Astrocyte (in vitro differentiated cells and primary cell): ENCODE measurements at regions not wholly inside any gene's neighbourhood (a gene's known extent, or its start where the extent isn't known, plus 50 kb on each side); places are given as distances from the start of the nearest gene placed in this dataset.

ENCODE experiments used
- DNase-seq: peaks from one replicate; pipeline ENCODE4 v3.0.0-alpha.2; 2010; ENCODE audit warnings: low read depth
- FAIRE-seq: peaks from 2 replicates; lab custom pipeline; 2011; peaks lifted over from hg19 to GRCh38; lab: Jason Lieb, UNC
- H2AFZ ChIP-seq: 2 replicates; pipeline ENCODE4 v1.6.0; 2012; ENCODE audit warnings: low read depth, low read length, inconsistent platforms
- H3K27ac ChIP-seq: 2 replicates; pipeline ENCODE4 v1.5.1; 2011; ENCODE audit warnings: low read depth, low read length, inconsistent platforms
- H3K27me3 ChIP-seq: 2 replicates; pipeline ENCODE4 v1.6.0; 2011; ENCODE audit warnings: low read length, inconsistent platforms; ENCODE audit not compliant: insufficient read depth
- H3K36me3 ChIP-seq: 2 replicates; pipeline ENCODE4 v1.5.1; 2011; ENCODE audit warnings: low read length, inconsistent platforms; ENCODE audit not compliant: insufficient read depth
- H3K4me1 ChIP-seq: 2 replicates; pipeline ENCODE4 v1.5.1; 2011; ENCODE audit warnings: low read length, inconsistent platforms; ENCODE audit not compliant: insufficient read depth
- H3K4me2 ChIP-seq: 2 replicates; pipeline ENCODE4 v1.6.0; 2012; ENCODE audit warnings: low read length, inconsistent platforms
- H3K4me3 ChIP-seq: 2 replicates; pipeline ENCODE4 v1.5.1; 2011; ENCODE audit warnings: low read depth, mild to moderate bottlenecking, low read length, inconsistent platforms; ENCODE audit not compliant: insufficient read depth
- H3K79me2 ChIP-seq: 2 replicates; pipeline ENCODE4 v1.6.0; 2012; ENCODE audit warnings: mild to moderate bottlenecking, low read length, inconsistent platforms; ENCODE audit not compliant: insufficient read depth
- H3K9ac ChIP-seq: 2 replicates; pipeline ENCODE4 v1.6.0; 2012; ENCODE audit warnings: mild to moderate bottlenecking, low read length, inconsistent platforms
- H3K9me3 ChIP-seq: 2 replicates; pipeline ENCODE4 v1.5.1; 2012; ENCODE audit warnings: low read depth, mild to moderate bottlenecking, low read length, inconsistent platforms; ENCODE audit not compliant: insufficient read depth
- H4K20me1 ChIP-seq: 2 replicates; pipeline ENCODE4 v1.6.0; 2012; ENCODE audit warnings: low read length, inconsistent platforms; ENCODE audit not compliant: insufficient read depth
- H3K27ac Mint-ChIP-seq: one replicate; pipeline ENCODE4 v1.8.0; 2021; ENCODE audit warnings: mild to moderate bottlenecking, mixed read lengths; ENCODE audit not compliant: unreplicated experiment
- H3K27me3 Mint-ChIP-seq: one replicate; pipeline ENCODE4 v1.8.0; 2021; ENCODE audit warnings: low read depth, mixed read lengths; ENCODE audit not compliant: unreplicated experiment
- H3K36me3 Mint-ChIP-seq: one replicate; pipeline ENCODE4 v1.8.0; 2021; ENCODE audit warnings: low read depth, mixed read lengths; ENCODE audit not compliant: unreplicated experiment
- H3K4me1 Mint-ChIP-seq: one replicate; pipeline ENCODE4 v1.8.0; 2021; ENCODE audit warnings: low read depth, mixed read lengths; ENCODE audit not compliant: unreplicated experiment
- H3K4me3 Mint-ChIP-seq: one replicate; pipeline ENCODE4 v1.8.0; 2021; ENCODE audit warnings: mild to moderate bottlenecking, moderate library complexity, mixed read lengths; ENCODE audit not compliant: unreplicated experiment
- H3K9me3 Mint-ChIP-seq: one replicate; pipeline ENCODE4 v1.8.0; 2021; ENCODE audit warnings: mild to moderate bottlenecking, mixed read lengths; ENCODE audit not compliant: unreplicated experiment
- EZH2 ChIP-seq: IDR thresholded peaks from 2 replicates; pipeline ENCODE4 v1.6.1; 2012; ENCODE audit warnings: mild to moderate bottlenecking, low read length, inconsistent platforms; ENCODE audit not compliant: insufficient read depth
- TF ChIP-seq, protein P1 (sequence below): IDR thresholded peaks from 2 replicates; pipeline ENCODE4 v1.5.1; 2011; ENCODE audit warnings: low read depth, mild to moderate bottlenecking, inconsistent platforms, low read length, moderate library complexity; ENCODE audit not compliant: insufficient read depth

DNA sequence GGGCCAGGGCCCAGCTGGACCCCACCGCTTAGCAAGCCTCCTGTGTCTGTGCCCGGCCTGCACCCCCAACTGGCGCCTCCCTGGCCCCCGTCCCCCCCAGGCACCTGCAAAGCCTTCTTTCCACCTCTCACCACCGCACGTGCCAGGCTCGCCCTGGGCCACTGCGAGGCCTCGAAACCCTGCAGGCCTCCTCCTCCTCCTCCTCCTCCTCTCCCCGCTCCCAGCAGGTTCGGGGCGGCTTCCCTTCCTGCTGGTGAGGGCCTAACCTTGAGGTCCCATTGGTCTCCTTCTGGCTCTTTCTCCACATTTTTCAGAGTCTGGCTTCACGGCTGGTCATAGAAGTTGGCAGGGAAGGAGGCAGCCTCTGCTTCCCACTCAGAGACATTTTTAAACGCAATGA is 76.8 kb upstream of the GATA5 start:
- peaks cover 2% of the 10 kb centered on the region for H3K4me1 Mint-ChIP-seq
- Histone ChIP-seq H3K9ac (no peak overlapping the region), H3K4me3 (no peak overlapping the region), H3K27ac (no peak overlapping the region), H4K20me1 (no peaks in the 10 kb centered on the region), H2AFZ (no peak overlapping the region), H3K4me2 (no peak overlapping the region), H3K79me2 (no peaks in the 10 kb centered on the region), H3K27me3 (peaks cover 28% of the 10 kb centered on the region), H3K9me3 (no peaks in the 10 kb centered on the region), H3K36me3 (no peaks in the 10 kb centered on the region), H3K4me1 (no peaks in the 10 kb centered on the region)
- no peak overlapping the region for H3K4me3 Mint-ChIP-seq
- H3K27me3 Mint-ChIP-seq, result peaks cover 43% of the 10 kb centered on the region
- H3K9me3 Mint-ChIP-seq, result peaks cover 1% of the 10 kb centered on the region
- DNase-seq (no peak), FAIRE-seq (no peak)
- H3K27ac Mint-ChIP-seq, result no peak overlapping the region
- H3K36me3 Mint-ChIP-seq, result no peaks in the 10 kb centered on the region
- TF ChIP-seq EZH2, result no peak
- TF ChIP-seq, protein P1, sequence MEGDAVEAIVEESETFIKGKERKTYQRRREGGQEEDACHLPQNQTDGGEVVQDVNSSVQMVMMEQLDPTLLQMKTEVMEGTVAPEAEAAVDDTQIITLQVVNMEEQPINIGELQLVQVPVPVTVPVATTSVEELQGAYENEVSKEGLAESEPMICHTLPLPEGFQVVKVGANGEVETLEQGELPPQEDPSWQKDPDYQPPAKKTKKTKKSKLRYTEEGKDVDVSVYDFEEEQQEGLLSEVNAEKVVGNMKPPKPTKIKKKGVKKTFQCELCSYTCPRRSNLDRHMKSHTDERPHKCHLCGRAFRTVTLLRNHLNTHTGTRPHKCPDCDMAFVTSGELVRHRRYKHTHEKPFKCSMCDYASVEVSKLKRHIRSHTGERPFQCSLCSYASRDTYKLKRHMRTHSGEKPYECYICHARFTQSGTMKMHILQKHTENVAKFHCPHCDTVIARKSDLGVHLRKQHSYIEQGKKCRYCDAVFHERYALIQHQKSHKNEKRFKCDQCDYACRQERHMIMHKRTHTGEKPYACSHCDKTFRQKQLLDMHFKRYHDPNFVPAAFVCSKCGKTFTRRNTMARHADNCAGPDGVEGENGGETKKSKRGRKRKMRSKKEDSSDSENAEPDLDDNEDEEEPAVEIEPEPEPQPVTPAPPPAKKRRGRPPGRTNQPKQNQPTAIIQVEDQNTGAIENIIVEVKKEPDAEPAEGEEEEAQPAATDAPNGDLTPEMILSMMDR, result no peak

DNA sequence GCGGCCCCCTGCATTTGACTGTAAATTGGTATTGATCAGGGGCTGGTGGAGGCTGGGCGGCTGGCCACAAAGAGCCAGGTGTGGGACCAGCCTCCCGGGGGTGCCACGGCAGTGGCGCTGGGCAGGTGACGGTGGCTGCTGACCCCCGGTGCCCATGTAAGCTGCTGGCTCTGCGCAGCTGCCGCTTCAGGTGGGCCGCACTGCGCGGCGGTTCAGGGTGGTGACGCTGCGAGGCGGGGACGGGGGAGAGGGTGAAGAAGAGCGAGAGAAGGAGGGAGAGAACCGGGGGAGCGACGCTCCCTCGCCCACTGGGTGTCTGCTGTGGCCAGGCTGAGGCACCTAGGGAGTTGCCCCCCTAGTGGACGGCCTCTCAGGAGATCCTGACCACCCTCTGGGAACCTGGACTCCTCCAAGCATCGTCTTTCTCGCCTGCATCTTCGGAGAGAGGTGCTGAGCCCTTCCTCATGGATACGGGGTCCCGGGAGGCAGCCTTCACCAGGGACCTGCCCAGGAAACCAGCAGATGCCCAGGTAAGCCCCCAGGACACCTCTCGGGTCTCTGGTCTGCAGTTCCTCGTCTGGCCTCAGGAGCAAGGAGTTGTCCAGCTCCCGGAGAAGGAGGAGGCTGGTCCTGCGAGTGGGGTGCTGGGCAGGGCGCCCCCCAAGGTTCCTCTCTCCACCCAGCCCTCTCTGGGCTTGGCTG is 77.5 kb upstream of the GATA5 start:
- Histone ChIP-seq H3K36me3 (no peaks in the 10 kb centered on the region), H4K20me1 (no peaks in the 10 kb centered on the region), H3K79me2 (no peaks in the 10 kb centered on the region), H3K9ac (no peak overlapping the region), H3K4me3 (no peak overlapping the region), H3K27ac (no peak overlapping the region), H3K4me1 (no peaks in the 10 kb centered on the region), H3K9me3 (no peaks in the 10 kb centered on the region), H3K27me3 (peaks cover 28% of the 10 kb centered on the region), H3K4me2 (no peak overlapping the region), H2AFZ (no peak overlapping the region)
- no peak overlapping the region for H3K27ac Mint-ChIP-seq
- no peaks in the 10 kb centered on the region for H3K36me3 Mint-ChIP-seq
- peaks cover 2% of the 10 kb centered on the region for H3K4me1 Mint-ChIP-seq
- TF ChIP-seq, protein P1, result no peak
- TF ChIP-seq EZH2, result no peak
- peaks cover 43% of the 10 kb centered on the region for H3K27me3 Mint-ChIP-seq
- H3K4me3 Mint-ChIP-seq, result no peak overlapping the region
- H3K9me3 Mint-ChIP-seq, result peaks cover 1% of the 10 kb centered on the region
- no peak for FAIRE-seq
- no peak for DNase-seq

DNA sequence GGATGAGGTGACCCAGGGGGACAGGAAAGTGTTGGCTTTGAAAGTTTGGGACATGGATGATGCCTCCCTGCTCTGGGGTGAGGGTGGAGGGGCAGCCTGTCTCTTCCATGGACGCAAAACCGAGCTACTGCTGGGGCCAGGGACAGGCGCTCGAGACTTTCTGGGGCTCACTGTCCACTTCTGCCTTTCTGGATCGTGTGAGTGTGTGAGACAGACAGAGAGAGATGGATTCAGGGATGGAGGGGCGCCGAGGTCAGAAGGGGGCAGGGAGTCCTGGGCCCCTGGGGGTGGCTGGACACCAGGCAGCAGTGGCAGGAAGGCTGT is 78.0 kb upstream of the GATA5 start:
- peaks cover 1% of the 10 kb centered on the region for H3K9me3 Mint-ChIP-seq
- H3K9ac ChIP-seq, result no peak overlapping the region
- no peaks in the 10 kb centered on the region for H4K20me1 ChIP-seq
- no peaks in the 10 kb centered on the region for H3K4me1 ChIP-seq
- H3K4me2 ChIP-seq, result no peak overlapping the region
- H3K9me3 ChIP-seq, result no peaks in the 10 kb centered on the region
- H2AFZ ChIP-seq, result no peak overlapping the region
- H3K27me3 Mint-ChIP-seq, result peaks cover 43% of the 10 kb centered on the region
- FAIRE-seq, result no peak
- no peak overlapping the region for H3K27ac Mint-ChIP-seq
- H3K27me3 ChIP-seq, result peaks cover 28% of the 10 kb centered on the region
- no peaks in the 10 kb centered on the region for H3K79me2 ChIP-seq
- peaks cover 2% of the 10 kb centered on the region for H3K4me1 Mint-ChIP-seq
- DNase-seq, result no peak
- H3K4me3 ChIP-seq, result no peak overlapping the region
- no peaks in the 10 kb centered on the region for H3K36me3 Mint-ChIP-seq
- TF ChIP-seq, protein P1, result no peak
- no peak for TF ChIP-seq EZH2
- H3K36me3 ChIP-seq, result no peaks in the 10 kb centered on the region
- H3K27ac ChIP-seq, result no peak overlapping the region
- H3K4me3 Mint-ChIP-seq, result no peak overlapping the region
